ENCODE measurements at regions not wholly inside any gene's neighbourhood (a gene's known extent, or its start where the extent isn't known, plus 50 kb on each side); places are given as distances from the start of the nearest gene placed in this dataset.

- Histone ChIP-seq H3K4me3 (no peak overlapping the region), H3K9me3 (peaks cover 0 to 11% (median 9%) of the 10 kb centered on the region in 4 donors), H3K27ac (no peak overlapping the region), H3K27me3 (no peaks in the 10 kb centered on the region), H3K4me1 (no peaks in the 10 kb centered on the region), H3K36me3 (no peaks in the 10 kb centered on the region)
- 68 to 78% (median 76%) methylated on average over 6 of the region's 6 CpGs for WGBS, 5 donors
- no peak for DNase-seq
- TF ChIP-seq POLR2AphosphoS5 (IDR thresholded peaks at IDR 0.05) = no peak
- TF ChIP-seq CTCF (IDR thresholded peaks at IDR 0.05) = no peak
- TF ChIP-seq EP300 (IDR thresholded peaks at IDR 0.05) = no peak
- TF ChIP-seq POLR2A (IDR thresholded peaks at IDR 0.05) = no peak
- intact Hi-C loops (cut with DNase I; ENCODE audit: low total_unique reads) = no loop called here
These were observed 236.5 kb downstream of the NDUFA10 start for GRCh38 chr2:239788576-239789098.

GRCh38 chr2:239787538-239788050 is 237.5 kb downstream of the NDUFA10 start:
- no peaks in the 10 kb centered on the region for H3K4me1 ChIP-seq
- 66 to 92% (median 72%) methylated on average over 6 of the region's 6 CpGs for WGBS, 5 donors

GRCh38 chr2:239786791-239787190 is 238.4 kb downstream of the NDUFA10 start:
- Histone ChIP-seq H3K36me3 (no peaks in the 10 kb centered on the region), H3K9me3 (peaks cover 0 to 11% (median 9%) of the 10 kb centered on the region in 4 donors), H3K27me3 (no peaks in the 10 kb centered on the region), H3K4me1 (no peaks in the 10 kb centered on the region), H3K27ac (no peak overlapping the region), H3K4me3 (no peak overlapping the region)
- 61 to 76% (median 64%) methylated on average over 2 of the region's 2 CpGs for WGBS, 5 donors
- no peak for TF ChIP-seq POLR2AphosphoS5 (IDR thresholded peaks at IDR 0.05)
- no peak for TF ChIP-seq POLR2A (IDR thresholded peaks at IDR 0.05)
- no peak for TF ChIP-seq CTCF (IDR thresholded peaks at IDR 0.05)
- TF ChIP-seq EP300 (IDR thresholded peaks at IDR 0.05) = no peak
- DNase-seq = no peak
- intact Hi-C loops (cut with DNase I; ENCODE audit: low total_unique reads) = no loop called here

More at GRCh38 chr2:239787538-239788050, 237.5 kb downstream of the NDUFA10 start:
- no peak for TF ChIP-seq CTCF (IDR thresholded peaks at IDR 0.05)
- TF ChIP-seq EP300 (IDR thresholded peaks at IDR 0.05) = no peak
- TF ChIP-seq POLR2AphosphoS5 (IDR thresholded peaks at IDR 0.05) = no peak
- H3K27ac ChIP-seq = no peak overlapping the region
- H3K36me3 ChIP-seq = no peaks in the 10 kb centered on the region
- intact Hi-C loops (cut with DNase I; ENCODE audit: low total_unique reads) = no loop called here
- no peak for DNase-seq
- H3K27me3 ChIP-seq = no peaks in the 10 kb centered on the region
- no peak overlapping the region for H3K4me3 ChIP-seq
- H3K9me3 ChIP-seq = peaks cover 0 to 11% (median 9%) of the 10 kb centered on the region in 4 donors

GRCh38 chr2:239781454-239781853 is 243.7 kb downstream of the NDUFA10 start:
- Histone ChIP-seq H3K27ac (no peak overlapping the region), H3K27me3 (peaks cover 0 to 16% (median 0%) of the 10 kb centered on the region in 3 donors), H3K4me3 (no peak overlapping the region), H3K9me3 (peaks cover 0 to 25% (median 11%) of the 10 kb centered on the region in 4 donors), H3K4me1 (no peaks in the 10 kb centered on the region), H3K36me3 (no peaks in the 10 kb centered on the region)
- intact Hi-C loops (cut with DNase I; ENCODE audit: low total_unique reads) = no loop called here
- peak in 1 of 2 donors; percentile 10 for DNase-seq
- 78 to 89% (median 85%) methylated on average over 5 of the region's 5 CpGs for WGBS, 5 donors
- TF ChIP-seq EP300 (IDR thresholded peaks at IDR 0.05) (no peak), POLR2A (IDR thresholded peaks at IDR 0.05) (no peak), CTCF (IDR thresholded peaks at IDR 0.05) (no peak), POLR2AphosphoS5 (IDR thresholded peaks at IDR 0.05) (no peak)

All from stomach (tissue), 8 donors.